ENCODE measurements at regions not wholly inside any gene's neighbourhood (a gene's known extent, or its start where the extent isn't known, plus 50 kb on each side); places are given as distances from the start of the nearest gene placed in this dataset.

GRCh38 chr1:29451368-29451892 lies 215.1 kb downstream of the PTPRU start:
- H3K9me3 ChIP-seq (ENCODE audit: control insufficient read depth in 2 of 2, low read length in 2 of 2), result no peaks in the 10 kb centered on the region
- H3K4me1 ChIP-seq (ENCODE audit: control insufficient read depth in 2 of 2, insufficient read depth in 2 of 2, low read length in 2 of 2), result no peaks in the 10 kb centered on the region
- H3K27ac ChIP-seq (ENCODE audit: low read depth in 2 of 2, low read length in 2 of 2), result no peak overlapping the region
- H3K4me3 ChIP-seq (ENCODE audit: low read length in 2 of 2), result no peak overlapping the region
- no peak overlapping the region for H3K9ac ChIP-seq (ENCODE audit: low read depth in 1 of 2, low read length in 2 of 2)
- H3K36me3 ChIP-seq (ENCODE audit: control insufficient read depth in 2 of 2, insufficient read depth in 2 of 2, low read length in 2 of 2), result no peaks in the 10 kb centered on the region
- no peaks in the 10 kb centered on the region for H3K27me3 ChIP-seq (ENCODE audit: control insufficient read depth in 2 of 2, insufficient read depth in 2 of 2, low read length in 2 of 2)

GRCh38 chr1:29450591-29450990 lies 214.3 kb downstream of the PTPRU start:
- H3K9me3 ChIP-seq (ENCODE audit: control insufficient read depth in 2 of 2, low read length in 2 of 2), result no peaks in the 10 kb centered on the region
- H3K27me3 ChIP-seq (ENCODE audit: control insufficient read depth in 2 of 2, insufficient read depth in 2 of 2, low read length in 2 of 2), result no peaks in the 10 kb centered on the region
- no peaks in the 10 kb centered on the region for H3K36me3 ChIP-seq (ENCODE audit: control insufficient read depth in 2 of 2, insufficient read depth in 2 of 2, low read length in 2 of 2)
- no peak overlapping the region for H3K4me3 ChIP-seq (ENCODE audit: low read length in 2 of 2)
- H3K4me1 ChIP-seq (ENCODE audit: control insufficient read depth in 2 of 2, insufficient read depth in 2 of 2, low read length in 2 of 2), result no peaks in the 10 kb centered on the region
- no peak overlapping the region for H3K27ac ChIP-seq (ENCODE audit: low read depth in 2 of 2, low read length in 2 of 2)
- H3K9ac ChIP-seq (ENCODE audit: low read depth in 1 of 2, low read length in 2 of 2), result no peak overlapping the region

GRCh38 chr1:29448456-29449235 lies 212.3 kb downstream of the PTPRU start:
- H3K27me3 ChIP-seq (ENCODE audit: control insufficient read depth in 2 of 2, insufficient read depth in 2 of 2, low read length in 2 of 2), result peaks cover 0 to 3% of the 10 kb centered on the region in 2 donors
- H3K27ac ChIP-seq (ENCODE audit: low read depth in 2 of 2, low read length in 2 of 2), result no peak overlapping the region

GRCh38 chr1:29447368-29447767 lies 211.0 kb downstream of the PTPRU start:
- no peaks in the 10 kb centered on the region for H3K9me3 ChIP-seq (ENCODE audit: control insufficient read depth in 2 of 2, low read length in 2 of 2)
- H3K4me1 ChIP-seq (ENCODE audit: control insufficient read depth in 2 of 2, insufficient read depth in 2 of 2, low read length in 2 of 2), result no peaks in the 10 kb centered on the region
- no peak overlapping the region for H3K9ac ChIP-seq (ENCODE audit: low read depth in 1 of 2, low read length in 2 of 2)
- H3K27me3 ChIP-seq (ENCODE audit: control insufficient read depth in 2 of 2, insufficient read depth in 2 of 2, low read length in 2 of 2), result peaks cover 0 to 3% of the 10 kb centered on the region in 2 donors
- no peak overlapping the region for H3K27ac ChIP-seq (ENCODE audit: low read depth in 2 of 2, low read length in 2 of 2)
- H3K4me3 ChIP-seq (ENCODE audit: low read length in 2 of 2), result no peak overlapping the region
- H3K36me3 ChIP-seq (ENCODE audit: control insufficient read depth in 2 of 2, insufficient read depth in 2 of 2, low read length in 2 of 2), result no peaks in the 10 kb centered on the region

More at GRCh38 chr1:29448456-29449235, 212.3 kb downstream of the PTPRU start:
- Histone ChIP-seq H3K4me1 (ENCODE audit: control insufficient read depth in 2 of 2, insufficient read depth in 2 of 2, low read length in 2 of 2) (no peaks in the 10 kb centered on the region), H3K9me3 (ENCODE audit: control insufficient read depth in 2 of 2, low read length in 2 of 2) (no peaks in the 10 kb centered on the region), H3K36me3 (ENCODE audit: control insufficient read depth in 2 of 2, insufficient read depth in 2 of 2, low read length in 2 of 2) (no peaks in the 10 kb centered on the region), H3K4me3 (ENCODE audit: low read length in 2 of 2) (no peak overlapping the region), H3K9ac (ENCODE audit: low read depth in 1 of 2, low read length in 2 of 2) (no peak overlapping the region)

- no peaks in the 10 kb centered on the region for H3K4me1 ChIP-seq (ENCODE audit: control insufficient read depth in 2 of 2, insufficient read depth in 2 of 2, low read length in 2 of 2)
- H3K27me3 ChIP-seq (ENCODE audit: control insufficient read depth in 2 of 2, insufficient read depth in 2 of 2, low read length in 2 of 2), result peaks cover 0 to 3% of the 10 kb centered on the region in 2 donors
These were observed 208.7 kb downstream of the PTPRU start for GRCh38 chr1:29444782-29445729.

GRCh38 chr1:29444081-29444715 lies 207.9 kb downstream of the PTPRU start:
- H3K9me3 ChIP-seq (ENCODE audit: control insufficient read depth in 2 of 2, low read length in 2 of 2), result no peaks in the 10 kb centered on the region
- H3K36me3 ChIP-seq (ENCODE audit: control insufficient read depth in 2 of 2, insufficient read depth in 2 of 2, low read length in 2 of 2), result no peaks in the 10 kb centered on the region
- no peaks in the 10 kb centered on the region for H3K4me1 ChIP-seq (ENCODE audit: control insufficient read depth in 2 of 2, insufficient read depth in 2 of 2, low read length in 2 of 2)
- no peak overlapping the region for H3K9ac ChIP-seq (ENCODE audit: low read depth in 1 of 2, low read length in 2 of 2)
- peaks cover 0 to 3% of the 10 kb centered on the region in 2 donors for H3K27me3 ChIP-seq (ENCODE audit: control insufficient read depth in 2 of 2, insufficient read depth in 2 of 2, low read length in 2 of 2)
- no peak overlapping the region for H3K4me3 ChIP-seq (ENCODE audit: low read length in 2 of 2)
- no peak overlapping the region for H3K27ac ChIP-seq (ENCODE audit: low read depth in 2 of 2, low read length in 2 of 2)

More at GRCh38 chr1:29444782-29445729, 208.7 kb downstream of the PTPRU start:
- H3K36me3 ChIP-seq (ENCODE audit: control insufficient read depth in 2 of 2, insufficient read depth in 2 of 2, low read length in 2 of 2), result no peaks in the 10 kb centered on the region
- H3K9me3 ChIP-seq (ENCODE audit: control insufficient read depth in 2 of 2, low read length in 2 of 2), result no peaks in the 10 kb centered on the region
- H3K27ac ChIP-seq (ENCODE audit: low read depth in 2 of 2, low read length in 2 of 2), result no peak overlapping the region
- no peak overlapping the region for H3K4me3 ChIP-seq (ENCODE audit: low read length in 2 of 2)
- H3K9ac ChIP-seq (ENCODE audit: low read depth in 1 of 2, low read length in 2 of 2), result no peak overlapping the region

GRCh38 chr1:29441916-29442668 lies 205.8 kb downstream of the PTPRU start:
- H3K9me3 ChIP-seq (ENCODE audit: control insufficient read depth in 2 of 2, low read length in 2 of 2), result no peaks in the 10 kb centered on the region
- no peak overlapping the region for H3K4me3 ChIP-seq (ENCODE audit: low read length in 2 of 2)
- H3K9ac ChIP-seq (ENCODE audit: low read depth in 1 of 2, low read length in 2 of 2), result no peak overlapping the region
- no peaks in the 10 kb centered on the region for H3K4me1 ChIP-seq (ENCODE audit: control insufficient read depth in 2 of 2, insufficient read depth in 2 of 2, low read length in 2 of 2)
- H3K27ac ChIP-seq (ENCODE audit: low read depth in 2 of 2, low read length in 2 of 2), result no peak overlapping the region
- H3K27me3 ChIP-seq (ENCODE audit: control insufficient read depth in 2 of 2, insufficient read depth in 2 of 2, low read length in 2 of 2), result peaks cover 2 to 6% of the 10 kb centered on the region in 2 donors
- no peaks in the 10 kb centered on the region for H3K36me3 ChIP-seq (ENCODE audit: control insufficient read depth in 2 of 2, insufficient read depth in 2 of 2, low read length in 2 of 2)

- peaks cover 2 to 6% of the 10 kb centered on the region in 2 donors for H3K27me3 ChIP-seq (ENCODE audit: control insufficient read depth in 2 of 2, insufficient read depth in 2 of 2, low read length in 2 of 2)
- H3K27ac ChIP-seq (ENCODE audit: low read depth in 2 of 2, low read length in 2 of 2), result no peak overlapping the region
- H3K4me1 ChIP-seq (ENCODE audit: control insufficient read depth in 2 of 2, insufficient read depth in 2 of 2, low read length in 2 of 2), result no peaks in the 10 kb centered on the region
- no peaks in the 10 kb centered on the region for H3K9me3 ChIP-seq (ENCODE audit: control insufficient read depth in 2 of 2, low read length in 2 of 2)
- H3K4me3 ChIP-seq (ENCODE audit: low read length in 2 of 2), result no peak overlapping the region
- H3K36me3 ChIP-seq (ENCODE audit: control insufficient read depth in 2 of 2, insufficient read depth in 2 of 2, low read length in 2 of 2), result no peaks in the 10 kb centered on the region
- H3K9ac ChIP-seq (ENCODE audit: low read depth in 1 of 2, low read length in 2 of 2), result no peak overlapping the region
These were observed 203.3 kb downstream of the PTPRU start for GRCh38 chr1:29439615-29440014.

GRCh38 chr1:29438991-29439390 lies 202.7 kb downstream of the PTPRU start:
- Histone ChIP-seq H3K9me3 (ENCODE audit: control insufficient read depth in 2 of 2, low read length in 2 of 2) (no peaks in the 10 kb centered on the region), H3K36me3 (ENCODE audit: control insufficient read depth in 2 of 2, insufficient read depth in 2 of 2, low read length in 2 of 2) (no peaks in the 10 kb centered on the region), H3K4me3 (ENCODE audit: low read length in 2 of 2) (no peak overlapping the region), H3K9ac (ENCODE audit: low read depth in 1 of 2, low read length in 2 of 2) (no peak overlapping the region), H3K27ac (ENCODE audit: low read depth in 2 of 2, low read length in 2 of 2) (no peak overlapping the region), H3K27me3 (ENCODE audit: control insufficient read depth in 2 of 2, insufficient read depth in 2 of 2, low read length in 2 of 2) (peaks cover 2 to 6% of the 10 kb centered on the region in 2 donors), H3K4me1 (ENCODE audit: control insufficient read depth in 2 of 2, insufficient read depth in 2 of 2, low read length in 2 of 2) (no peaks in the 10 kb centered on the region)

Data from mucosa of rectum (tissue), 2 donors.